Left lung (tissue), 4 donors: ENCODE measurements at regions not wholly inside any gene's neighbourhood (a gene's known extent, or its start where the extent isn't known, plus 50 kb on each side); places are given as distances from the start of the nearest gene placed in this dataset.
A peak's percentile ranks its signal among the peaks of the same experiment; 100 is the strongest.

Source experiments
- ATAC-seq: fragments of 200-7000 bp; cut with Tn5 transposase; one replicate; pipeline ENCODE4 v1.9.1; 2020; ENCODE audit warnings: moderate library complexity
- DNase-seq, 4 donors: peaks; one replicate each; pipeline ENCODE4 v3.0.0-alpha.2; 2013 to 2020
- H3K27ac ChIP-seq, 2 donors: fragments of 200-600 bp; sonication (generic) in 1 of 2; one replicate each; pipeline versions ENCODE4 v1.5.0 to v1.8.0; 2020 to 2021
- H3K27me3 ChIP-seq, 2 donors: fragments of 200-600 bp; sonication (generic) in 1 of 2; one replicate each; pipeline versions ENCODE4 v1.5.0 to v1.8.0; 2020 to 2021
- H3K36me3 ChIP-seq, 2 donors: fragments of 200-600 bp; sonication (generic) in 1 of 2; one replicate each; pipeline versions ENCODE4 v1.5.0 to v1.8.0; 2020 to 2021
- H3K4me1 ChIP-seq, 2 donors: fragments of 200-600 bp; one replicate each; pipeline ENCODE4 v1.8.0; 2021
- H3K4me3 ChIP-seq, 2 donors: fragments of 200-600 bp; sonication (generic) in 1 of 2; one replicate each; pipeline versions ENCODE4 v1.5.0 to v1.8.0; 2020 to 2021; ENCODE audit warnings: mild to moderate bottlenecking in 1 of 2
- H3K9me3 ChIP-seq, 2 donors: fragments of 200-600 bp; sonication (generic) in 1 of 2; one replicate each; pipeline versions ENCODE4 v1.5.0 to v1.8.0; 2020 to 2021
- intact Hi-C, 2 donors: fragments of 100-400 bp; cut with DNase I; formaldehyde crosslinking; loops; one replicate each; pipeline versions ENCODE4 v1.11.2 to v1.14.2; 2022
- TF ChIP-seq, protein P1 (sequence below), 2 donors: fragments of 200-600 bp; sonication (generic) in 1 of 2; IDR thresholded peaks; one replicate each; pipeline versions ENCODE4 v1.5.0 to v1.8.0; 2021; ENCODE audit warnings: antibody characterized with exemption in 2 of 2
- donor health status: DM: no; HTN: yes; CAD: no.
- donor health status: DM: no; HTN: no; CAD: no.

DNA sequence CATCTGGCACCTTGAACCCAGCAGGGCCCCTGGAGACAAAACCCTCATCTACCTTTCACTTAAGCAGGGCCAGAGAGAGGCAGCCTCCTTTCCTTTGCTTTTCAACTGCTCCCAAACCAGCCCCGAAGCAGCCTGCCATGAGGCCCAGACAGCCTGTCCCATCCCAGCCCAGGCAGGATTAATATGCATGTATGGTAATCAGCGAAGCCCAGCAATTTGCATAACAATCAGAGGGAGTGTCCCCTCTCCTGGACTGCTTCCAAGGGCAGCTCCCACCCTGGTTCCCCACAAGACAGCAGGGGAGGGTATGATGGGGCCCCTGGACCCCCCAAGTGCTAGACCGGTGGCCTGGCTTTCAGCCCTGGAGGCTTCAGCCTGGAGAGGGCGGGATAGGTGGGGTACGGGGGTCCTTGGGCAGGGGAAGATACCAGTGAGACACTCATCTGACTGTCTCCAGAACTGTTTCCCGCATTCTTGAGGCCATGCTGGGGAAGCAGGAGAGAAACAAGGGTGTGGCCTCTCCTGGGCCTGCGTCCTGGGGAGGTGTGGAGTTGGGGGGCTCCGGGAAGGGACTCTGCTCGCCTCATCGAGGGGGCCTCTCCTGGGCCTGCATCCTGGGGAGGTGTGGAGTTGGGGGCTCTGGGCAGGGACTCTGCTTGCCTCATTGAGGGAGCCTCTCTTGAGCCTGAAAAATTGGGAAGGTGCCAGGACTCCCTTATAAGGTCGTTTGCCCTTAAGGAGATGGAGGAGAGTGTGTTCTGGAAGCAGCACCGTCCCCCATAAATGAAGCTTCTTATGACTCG is 93.2 kb upstream of the PRR5 start:
- Histone ChIP-seq H3K27ac (no peak overlapping the region), H3K4me3 (no peak overlapping the region), H3K36me3 (no peaks in the 10 kb centered on the region), H3K27me3 (peaks cover 0 to 43% of the 10 kb centered on the region in 2 donors), H3K4me1 (no peaks in the 10 kb centered on the region), H3K9me3 (peaks cover 0 to 36% of the 10 kb centered on the region in 2 donors)
- ATAC-seq = no peak
- peak in 2 of 4 donors; percentile 46 to 49 for DNase-seq
- intact Hi-C loops = no loop called here
- TF ChIP-seq, protein P1, sequence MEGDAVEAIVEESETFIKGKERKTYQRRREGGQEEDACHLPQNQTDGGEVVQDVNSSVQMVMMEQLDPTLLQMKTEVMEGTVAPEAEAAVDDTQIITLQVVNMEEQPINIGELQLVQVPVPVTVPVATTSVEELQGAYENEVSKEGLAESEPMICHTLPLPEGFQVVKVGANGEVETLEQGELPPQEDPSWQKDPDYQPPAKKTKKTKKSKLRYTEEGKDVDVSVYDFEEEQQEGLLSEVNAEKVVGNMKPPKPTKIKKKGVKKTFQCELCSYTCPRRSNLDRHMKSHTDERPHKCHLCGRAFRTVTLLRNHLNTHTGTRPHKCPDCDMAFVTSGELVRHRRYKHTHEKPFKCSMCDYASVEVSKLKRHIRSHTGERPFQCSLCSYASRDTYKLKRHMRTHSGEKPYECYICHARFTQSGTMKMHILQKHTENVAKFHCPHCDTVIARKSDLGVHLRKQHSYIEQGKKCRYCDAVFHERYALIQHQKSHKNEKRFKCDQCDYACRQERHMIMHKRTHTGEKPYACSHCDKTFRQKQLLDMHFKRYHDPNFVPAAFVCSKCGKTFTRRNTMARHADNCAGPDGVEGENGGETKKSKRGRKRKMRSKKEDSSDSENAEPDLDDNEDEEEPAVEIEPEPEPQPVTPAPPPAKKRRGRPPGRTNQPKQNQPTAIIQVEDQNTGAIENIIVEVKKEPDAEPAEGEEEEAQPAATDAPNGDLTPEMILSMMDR (IDR thresholded peaks at IDR 0.05) = no peak

DNA sequence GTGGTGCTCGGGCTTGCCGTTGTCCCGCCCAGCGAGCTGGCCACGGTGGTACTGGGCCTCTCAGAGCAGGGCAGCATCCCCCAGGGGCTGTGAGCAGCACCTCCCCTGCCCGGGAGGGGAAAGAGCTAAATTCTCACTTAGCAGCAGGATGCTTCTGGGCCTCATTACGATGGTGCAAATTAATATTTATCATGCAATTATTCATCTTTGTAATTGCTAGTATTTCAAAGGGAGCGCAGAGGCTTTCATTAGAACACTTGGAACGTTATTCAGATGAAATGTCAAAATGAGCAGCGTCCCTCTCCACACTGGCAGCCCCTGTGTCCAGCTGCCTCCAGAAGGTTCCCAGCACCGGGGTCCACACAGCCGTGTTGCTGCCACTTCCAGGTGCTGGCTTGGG is 95.9 kb upstream of the PRR5 start:
- DNase-seq (no peak), ATAC-seq (no peak)
- intact Hi-C loops = no loop called here
- peaks cover 0 to 6% of the 10 kb centered on the region in 2 donors for H3K4me1 ChIP-seq
- no peak overlapping the region for H3K27ac ChIP-seq
- TF ChIP-seq, protein P1 (IDR thresholded peaks at IDR 0.05) = no peak
- no peak overlapping the region for H3K4me3 ChIP-seq
- H3K27me3 ChIP-seq = peaks cover 0 to 52% of the 10 kb centered on the region in 2 donors
- peaks cover 0 to 9% of the 10 kb centered on the region in 2 donors for H3K9me3 ChIP-seq
- H3K36me3 ChIP-seq = no peaks in the 10 kb centered on the region

DNA sequence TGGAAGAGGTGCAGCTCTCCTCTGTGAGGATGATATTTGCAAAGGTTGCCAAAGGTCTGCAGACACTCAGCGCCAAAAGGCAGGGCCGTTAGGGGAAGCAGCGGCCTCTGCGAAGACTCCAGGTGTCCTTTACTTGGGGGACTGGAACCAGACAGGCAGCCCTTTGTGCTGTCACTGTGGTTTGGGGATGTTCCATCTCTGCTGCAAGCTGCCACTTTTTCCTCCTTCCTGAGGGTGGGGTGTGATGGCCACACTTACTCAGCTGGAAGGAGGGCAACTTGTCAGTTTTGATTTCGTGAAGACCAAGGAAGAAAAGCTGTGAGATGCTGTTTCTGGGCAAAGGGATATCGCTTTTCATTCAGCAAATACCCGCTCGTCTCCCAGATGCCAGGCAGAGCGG is 96.5 kb upstream of the PRR5 start:
- Histone ChIP-seq H3K27ac (no peak overlapping the region), H3K4me1 (peaks cover 0 to 6% of the 10 kb centered on the region in 2 donors), H3K36me3 (no peaks in the 10 kb centered on the region), H3K27me3 (peaks cover 0 to 58% of the 10 kb centered on the region in 2 donors), H3K4me3 (no peak overlapping the region), H3K9me3 (peaks cover 0 to 3% of the 10 kb centered on the region in 2 donors)
- ATAC-seq = no peak
- intact Hi-C loops = no loop called here
- TF ChIP-seq, protein P1 (IDR thresholded peaks at IDR 0.05) = no peak
- DNase-seq = no peak

DNA sequence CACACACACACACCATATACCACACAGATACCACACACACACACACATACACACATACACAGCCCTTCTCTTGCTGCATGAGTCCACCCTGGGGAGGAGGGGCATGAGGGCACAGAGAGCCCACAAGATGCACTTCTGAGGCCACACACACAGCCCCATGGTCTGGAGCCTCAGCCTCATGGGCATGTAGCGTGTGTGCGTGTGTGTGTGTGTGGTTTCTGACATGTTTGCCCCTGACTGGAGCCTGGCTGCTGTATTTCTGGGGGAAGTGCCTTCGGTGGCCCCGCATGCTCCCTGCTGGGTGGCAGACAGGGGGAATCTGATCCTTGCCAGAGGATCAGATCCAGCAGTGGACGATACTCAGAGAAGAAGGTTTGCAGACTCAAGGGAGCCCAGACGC is 97.0 kb upstream of the PRR5 start:
- intact Hi-C loops = no loop called here
- TF ChIP-seq, protein P1 (IDR thresholded peaks at IDR 0.05) = no peak
- peaks cover 0 to 59% of the 10 kb centered on the region in 2 donors for H3K27me3 ChIP-seq
- no peaks in the 10 kb centered on the region for H3K36me3 ChIP-seq
- no peak overlapping the region for H3K27ac ChIP-seq
- no peak for ATAC-seq
- no peak for DNase-seq
- H3K9me3 ChIP-seq = no peaks in the 10 kb centered on the region
- no peak overlapping the region for H3K4me3 ChIP-seq
- H3K4me1 ChIP-seq = peaks cover 0 to 6% of the 10 kb centered on the region in 2 donors

DNA sequence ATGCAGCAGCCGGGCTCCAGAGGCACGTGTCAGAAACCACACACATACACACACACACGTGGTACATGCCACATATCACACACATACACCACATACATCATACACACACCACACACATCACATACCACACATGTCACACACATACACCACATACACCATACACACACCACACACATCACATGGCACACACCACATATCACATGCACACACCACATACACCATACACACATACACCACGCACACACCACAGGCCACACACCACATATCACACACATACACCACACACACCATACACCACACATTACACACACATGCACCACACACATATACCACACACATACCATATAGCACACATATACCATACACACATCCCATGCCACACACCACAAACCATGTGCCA is 97.5 kb upstream of the PRR5 start:
- Histone ChIP-seq H3K9me3 (no peaks in the 10 kb centered on the region), H3K4me1 (peaks cover 0 to 6% of the 10 kb centered on the region in 2 donors), H3K27ac (no peak overlapping the region), H3K36me3 (no peaks in the 10 kb centered on the region), H3K4me3 (no peak overlapping the region), H3K27me3 (peaks cover 0 to 59% of the 10 kb centered on the region in 2 donors)
- ATAC-seq = no peak
- DNase-seq = no peak
- intact Hi-C loops = no loop called here
- TF ChIP-seq, protein P1 (IDR thresholded peaks at IDR 0.05) = no peak
